MM.1S (cell line): ENCODE measurements at regions not wholly inside any gene's neighbourhood (a gene's known extent, or its start where the extent isn't known, plus 50 kb on each side); places are given as distances from the start of the nearest gene placed in this dataset.
"Not testable (repeated sequence)": the region's sequence is repeated elsewhere in the genome, so short reads cannot be mapped to it uniquely, and the experiment has no call there.

Experiments
- EZH2 ChIP-seq: fragments of 300-600 bp; sonication (generic); optimal IDR thresholded peaks from 2 replicates; pipeline ENCODE3; 2017; ENCODE audit warnings: low read depth, mild to moderate bottlenecking, antibody characterized with exemption, low read length, mixed read lengths
- TF ChIP-seq, protein P1 (sequence below): fragments of 300-600 bp; sonication (generic); IDR thresholded peaks from 2 replicates; pipeline ENCODE4 v1.5.1; 2016; ENCODE audit warnings: antibody characterized with exemption, low read length, mixed read lengths

- TF ChIP-seq, protein P1, sequence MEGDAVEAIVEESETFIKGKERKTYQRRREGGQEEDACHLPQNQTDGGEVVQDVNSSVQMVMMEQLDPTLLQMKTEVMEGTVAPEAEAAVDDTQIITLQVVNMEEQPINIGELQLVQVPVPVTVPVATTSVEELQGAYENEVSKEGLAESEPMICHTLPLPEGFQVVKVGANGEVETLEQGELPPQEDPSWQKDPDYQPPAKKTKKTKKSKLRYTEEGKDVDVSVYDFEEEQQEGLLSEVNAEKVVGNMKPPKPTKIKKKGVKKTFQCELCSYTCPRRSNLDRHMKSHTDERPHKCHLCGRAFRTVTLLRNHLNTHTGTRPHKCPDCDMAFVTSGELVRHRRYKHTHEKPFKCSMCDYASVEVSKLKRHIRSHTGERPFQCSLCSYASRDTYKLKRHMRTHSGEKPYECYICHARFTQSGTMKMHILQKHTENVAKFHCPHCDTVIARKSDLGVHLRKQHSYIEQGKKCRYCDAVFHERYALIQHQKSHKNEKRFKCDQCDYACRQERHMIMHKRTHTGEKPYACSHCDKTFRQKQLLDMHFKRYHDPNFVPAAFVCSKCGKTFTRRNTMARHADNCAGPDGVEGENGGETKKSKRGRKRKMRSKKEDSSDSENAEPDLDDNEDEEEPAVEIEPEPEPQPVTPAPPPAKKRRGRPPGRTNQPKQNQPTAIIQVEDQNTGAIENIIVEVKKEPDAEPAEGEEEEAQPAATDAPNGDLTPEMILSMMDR: not testable (repeated sequence)
- not testable (repeated sequence) for TF ChIP-seq EZH2
Observed at GRCh38 chr15:44862866-44863265, 93.6 kb upstream of the TERB2 start.
